ENCODE measurements at regions not wholly inside any gene's neighbourhood (a gene's known extent, or its start where the extent isn't known, plus 50 kb on each side); places are given as distances from the start of the nearest gene placed in this dataset.

DNA sequence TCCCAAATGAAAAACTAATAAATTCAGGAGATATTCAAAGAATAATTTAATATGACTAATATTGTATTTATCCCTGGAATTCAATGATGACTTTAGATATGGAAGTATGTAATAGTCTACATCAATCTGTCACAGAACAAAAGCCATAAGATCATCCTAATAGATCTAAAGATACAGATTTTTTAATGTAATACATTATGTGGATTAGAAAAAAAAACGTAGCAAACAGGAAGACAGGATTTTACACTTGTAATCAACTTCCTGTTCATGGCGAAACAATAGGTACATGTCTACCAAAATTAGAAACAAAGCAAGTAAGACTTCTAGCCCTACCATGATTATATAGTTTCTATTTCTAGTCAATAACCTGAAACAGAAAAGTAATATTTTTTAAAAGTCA is 192.2 kb downstream of the TTC32 start:
- TF ChIP-seq GATA2 (IDR thresholded peaks at IDR 0.05; ENCODE audit: low read depth, low read length), result no peak
- TF ChIP-seq GATA3 (IDR thresholded peaks at IDR 0.05; ENCODE audit: low read depth, low read length), result no peak
